ENCODE measurements at regions not wholly inside any gene's neighbourhood (a gene's known extent, or its start where the extent isn't known, plus 50 kb on each side); places are given as distances from the start of the nearest gene placed in this dataset.

GRCh38 chr3:46090161-46090591, 62.9 kb upstream of the XCR1 start:
- DNase-seq (ENCODE audit: low read depth in 2 of 2), result no peak

GRCh38 chr3:46089237-46090011, 62.1 kb upstream of the XCR1 start:
- DNase-seq (ENCODE audit: low read depth in 2 of 2), result no peak

- DNase-seq (ENCODE audit: low read depth in 2 of 2), result no peak
Measured at GRCh38 chr3:46087871-46088270, 60.6 kb upstream of the XCR1 start.

- no peak for DNase-seq (ENCODE audit: low read depth in 2 of 2)
Measured at GRCh38 chr3:46086986-46087385, 59.7 kb upstream of the XCR1 start.

GRCh38 chr3:46086083-46086437, 58.8 kb upstream of the XCR1 start:
- DNase-seq (ENCODE audit: low read depth in 2 of 2), result no peak

- no peak for DNase-seq (ENCODE audit: low read depth in 2 of 2)
Measured at GRCh38 chr3:46085421-46086082, 58.3 kb upstream of the XCR1 start.

GRCh38 chr3:46083956-46084355, 56.7 kb upstream of the XCR1 start:
- no peak for DNase-seq (ENCODE audit: low read depth in 2 of 2)

GRCh38 chr3:46082849-46083248, 55.6 kb upstream of the XCR1 start:
- DNase-seq (ENCODE audit: low read depth in 2 of 2), result no peak

- DNase-seq (ENCODE audit: low read depth in 2 of 2), result no peak
Measured at GRCh38 chr3:46082021-46082420, 54.7 kb upstream of the XCR1 start.

GRCh38 chr3:46080969-46081345, 53.7 kb upstream of the XCR1 start:
- DNase-seq (ENCODE audit: low read depth in 2 of 2), result no peak

GRCh38 chr3:46080124-46080968, 53.1 kb upstream of the XCR1 start:
- no peak for DNase-seq (ENCODE audit: low read depth in 2 of 2)

- DNase-seq (ENCODE audit: low read depth in 2 of 2), result peak; percentile 73 to 89
Measured at GRCh38 chr3:46078712-46079400, 51.6 kb upstream of the XCR1 start.
